A673 (cell line): ENCODE measurements at regions not wholly inside any gene's neighbourhood (a gene's known extent, or its start where the extent isn't known, plus 50 kb on each side); places are given as distances from the start of the nearest gene placed in this dataset.

Experiments used
- EZH2 ChIP-seq: fragments of 200-600 bp; sonication (generic); IDR thresholded peaks from 2 replicates; pipeline ENCODE4 v1.6.1; 2017; ENCODE audit warnings: borderline replicate concordance, low read depth, mild to moderate bottlenecking, mixed read lengths, antibody characterized with exemption, low read length; ENCODE audit not compliant: poor library complexity, severe bottlenecking
- TF ChIP-seq, protein P1 (sequence below): fragments of 300-800, 200-600 bp; sonication (generic); conservative IDR thresholded peaks from 2 replicates; pipeline ENCODE4 v1.5.1; 2017; ENCODE audit warnings: low read depth, mild to moderate bottlenecking, antibody characterized with exemption, low read length, moderate library complexity, mixed read lengths

DNA sequence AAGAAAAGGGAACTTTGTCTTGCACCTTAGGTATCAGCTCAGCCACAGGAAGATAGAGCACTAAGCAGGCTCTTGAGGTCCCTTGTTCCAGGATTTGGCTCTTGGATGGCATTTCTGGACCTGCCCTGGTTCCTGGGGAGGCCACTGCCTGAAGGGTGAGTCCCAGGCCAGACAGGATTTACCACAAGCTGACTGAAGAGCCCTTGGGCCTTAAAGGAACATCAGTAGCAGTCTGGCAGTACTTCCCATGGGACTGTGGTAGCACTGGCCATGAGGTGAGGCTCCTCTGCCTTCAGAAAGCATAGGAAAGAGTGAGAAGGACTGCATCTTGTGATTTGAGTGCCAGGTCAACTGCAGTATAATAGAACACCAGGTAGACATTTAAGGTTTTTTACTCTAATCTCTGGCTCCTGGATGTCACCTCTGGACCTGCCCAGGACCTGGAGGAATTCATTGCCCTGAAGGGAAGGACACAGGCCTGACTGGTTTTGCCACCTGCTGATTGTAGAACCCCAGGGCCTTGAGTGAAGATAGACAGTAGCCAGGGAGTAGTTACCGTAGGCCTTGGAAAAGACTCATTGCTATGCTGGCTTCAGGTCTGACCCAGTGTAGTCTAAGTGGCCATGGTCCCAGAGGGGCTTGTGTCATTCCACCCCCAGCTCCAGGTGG lies 154.4 kb upstream of the CREB1 start:
- TF ChIP-seq, protein P1, sequence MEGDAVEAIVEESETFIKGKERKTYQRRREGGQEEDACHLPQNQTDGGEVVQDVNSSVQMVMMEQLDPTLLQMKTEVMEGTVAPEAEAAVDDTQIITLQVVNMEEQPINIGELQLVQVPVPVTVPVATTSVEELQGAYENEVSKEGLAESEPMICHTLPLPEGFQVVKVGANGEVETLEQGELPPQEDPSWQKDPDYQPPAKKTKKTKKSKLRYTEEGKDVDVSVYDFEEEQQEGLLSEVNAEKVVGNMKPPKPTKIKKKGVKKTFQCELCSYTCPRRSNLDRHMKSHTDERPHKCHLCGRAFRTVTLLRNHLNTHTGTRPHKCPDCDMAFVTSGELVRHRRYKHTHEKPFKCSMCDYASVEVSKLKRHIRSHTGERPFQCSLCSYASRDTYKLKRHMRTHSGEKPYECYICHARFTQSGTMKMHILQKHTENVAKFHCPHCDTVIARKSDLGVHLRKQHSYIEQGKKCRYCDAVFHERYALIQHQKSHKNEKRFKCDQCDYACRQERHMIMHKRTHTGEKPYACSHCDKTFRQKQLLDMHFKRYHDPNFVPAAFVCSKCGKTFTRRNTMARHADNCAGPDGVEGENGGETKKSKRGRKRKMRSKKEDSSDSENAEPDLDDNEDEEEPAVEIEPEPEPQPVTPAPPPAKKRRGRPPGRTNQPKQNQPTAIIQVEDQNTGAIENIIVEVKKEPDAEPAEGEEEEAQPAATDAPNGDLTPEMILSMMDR, result no peak
- no peak for TF ChIP-seq EZH2
